ENCODE measurements at regions not wholly inside any gene's neighbourhood (a gene's known extent, or its start where the extent isn't known, plus 50 kb on each side); places are given as distances from the start of the nearest gene placed in this dataset.

DNA sequence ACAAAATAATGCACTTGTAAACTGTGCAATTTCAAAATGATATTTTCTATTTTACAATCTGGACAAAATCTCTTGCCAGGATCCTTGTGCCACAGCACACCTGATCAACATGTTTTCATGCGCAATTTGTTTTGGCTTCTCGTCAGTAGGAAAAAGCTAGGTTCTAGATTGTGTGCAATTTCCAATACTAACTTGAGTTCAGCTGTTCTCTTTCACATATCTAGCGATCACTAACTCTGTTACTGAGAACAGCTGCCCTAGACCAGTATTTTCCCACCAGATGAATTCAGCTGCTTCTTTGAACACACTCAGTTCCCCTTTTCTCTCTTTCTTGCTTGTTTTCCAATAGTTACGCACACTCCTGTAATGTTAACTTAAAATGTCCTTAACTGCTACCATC lies 131.2 kb downstream of the MAGEB5 start:
- no peak for DNase-seq

DNA sequence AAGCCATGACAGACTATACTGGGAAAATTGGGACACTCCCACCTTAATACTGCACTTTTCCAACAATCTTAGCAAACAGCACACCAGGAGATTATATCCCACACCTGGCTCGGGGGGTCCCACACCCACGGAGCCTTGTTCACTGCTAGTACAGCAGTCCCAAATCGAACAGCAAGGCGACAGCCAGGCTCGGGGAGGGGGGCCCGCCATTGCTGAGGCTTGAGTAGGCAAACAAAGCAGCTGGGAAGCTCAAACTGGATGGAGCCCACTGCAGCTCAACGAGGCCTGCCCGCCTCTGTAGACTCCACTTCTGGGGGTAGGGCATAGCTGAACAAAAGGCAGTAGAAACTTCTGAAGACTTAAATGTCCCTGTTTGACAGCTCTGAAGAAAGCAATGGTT lies 118.3 kb downstream of the MAGEB5 start:
- DNase-seq = no peak

DNA sequence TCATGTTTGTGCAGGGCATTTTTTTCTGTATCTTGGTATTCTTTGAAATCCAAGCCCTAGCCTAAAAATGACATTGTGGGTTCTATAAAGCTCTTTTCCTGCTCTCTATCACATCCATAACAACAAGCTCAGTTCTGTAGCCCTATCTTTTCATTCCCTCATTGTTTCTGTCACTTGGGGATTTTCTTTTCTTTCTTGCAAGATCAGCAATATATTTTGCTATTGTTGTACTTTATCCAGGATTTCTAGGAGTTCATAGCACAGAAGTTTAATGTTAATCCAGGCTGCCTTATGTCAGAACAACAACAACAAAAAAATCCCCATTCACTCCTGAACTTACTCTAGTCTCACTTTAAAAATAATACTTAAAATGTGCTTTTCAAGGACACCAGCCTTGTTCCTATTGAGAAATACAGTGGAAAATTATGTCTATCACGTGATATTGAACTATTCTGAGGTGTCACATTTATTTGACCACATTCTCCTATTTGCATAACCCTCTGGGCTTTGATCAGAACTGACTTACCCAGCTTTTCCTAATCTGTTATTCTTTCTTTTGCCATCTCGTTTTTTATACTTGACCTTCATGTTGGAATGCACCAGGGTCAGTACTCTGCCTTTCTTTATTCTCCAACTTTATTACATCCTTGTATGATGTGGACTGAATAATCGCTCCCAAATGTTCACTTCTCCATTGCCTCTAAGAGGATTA lies 112.8 kb downstream of the MAGEB5 start:
- no peak for DNase-seq

DNA sequence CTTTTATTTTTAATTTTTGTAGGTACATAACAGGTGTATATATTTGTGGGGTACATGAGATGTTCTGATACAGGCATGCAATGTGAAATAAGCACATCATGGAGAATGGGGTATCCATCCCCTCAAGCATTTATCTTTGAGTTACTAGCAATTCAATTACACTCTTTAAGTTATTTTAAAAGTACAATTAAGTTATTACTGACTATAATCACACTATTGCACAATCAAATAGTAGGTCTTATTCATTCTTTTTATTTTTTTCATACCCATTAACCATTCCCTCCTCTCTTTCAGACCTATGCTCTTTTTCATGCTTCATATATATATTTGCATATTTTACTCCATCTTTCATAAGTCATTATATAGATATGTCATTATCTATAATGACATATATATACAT lies 93.3 kb downstream of the MAGEB5 start:
- DNase-seq = no peak

DNA sequence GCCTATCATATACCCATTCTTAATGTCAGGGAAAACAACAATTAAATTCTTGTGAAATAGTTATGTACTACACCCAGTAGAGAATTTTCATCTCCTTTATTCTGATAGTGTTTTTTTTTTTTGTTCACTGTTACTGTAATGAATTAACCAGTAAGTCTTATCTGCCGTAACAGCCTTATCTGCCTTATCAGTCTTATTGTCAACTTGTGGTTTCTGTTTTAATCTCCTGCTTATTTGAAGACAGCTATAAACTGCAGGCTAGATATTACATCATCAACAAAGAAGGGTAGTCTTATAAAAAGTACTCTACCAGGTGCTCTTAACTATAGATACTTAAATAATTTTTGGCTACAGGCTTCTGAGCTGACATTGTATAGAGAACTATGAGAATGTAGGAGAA lies 79.5 kb downstream of the MAGEB5 start:
- DNase-seq = no peak

DNA sequence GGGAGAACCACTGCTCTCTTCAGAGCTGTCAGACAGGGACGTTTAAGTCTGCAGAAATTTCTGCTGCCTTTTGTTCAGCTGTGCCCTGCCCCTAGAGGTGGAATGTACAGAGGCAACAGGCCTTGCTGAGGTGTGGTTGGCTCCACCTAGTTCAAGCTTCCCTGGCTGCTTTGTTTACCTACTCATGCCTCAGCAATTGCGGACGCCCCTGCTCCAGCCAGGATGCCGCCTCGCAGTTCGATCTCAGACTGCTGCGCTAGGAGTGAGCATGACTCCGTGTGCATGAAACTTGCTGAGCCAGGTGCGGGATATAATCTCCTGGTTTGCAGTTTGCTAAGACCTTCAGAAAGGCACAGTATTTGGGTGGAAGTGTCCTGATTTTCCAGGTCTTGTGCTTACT lies 70.9 kb downstream of the MAGEB5 start:
- DNase-seq = no peak
